Liver (tissue), 2 donors: ENCODE measurements at regions not wholly inside any gene's neighbourhood (a gene's known extent, or its start where the extent isn't known, plus 50 kb on each side); places are given as distances from the start of the nearest gene placed in this dataset.

Source experiments
- CTCF ChIP-seq: fragments of 150-350 bp; IDR thresholded peaks from 2 replicates; pipeline ENCODE4 v1.5.1; 2017; ENCODE audit warnings: improper control_type of control experiment, low read depth, low read length; ENCODE audit not compliant: missing input control
- MAX ChIP-seq: IDR thresholded peaks from 2 replicates; pipeline ENCODE4 v1.6.1; 2016; ENCODE audit warnings: antibody characterized with exemption
- donor health status: healthy.

GRCh38 chr22:27286711-27287110, 514.8 kb downstream of the MN1 start:
- no peak for TF ChIP-seq CTCF
- TF ChIP-seq MAX, result no peak
